ENCODE measurements at regions not wholly inside any gene's neighbourhood (a gene's known extent, or its start where the extent isn't known, plus 50 kb on each side); places are given as distances from the start of the nearest gene placed in this dataset.

- no peaks in the 10 kb centered on the region for H3K9me3 ChIP-seq (ENCODE audit: insufficient read depth, low read length)
- no peaks in the 10 kb centered on the region for H3K27me3 ChIP-seq (ENCODE audit: low read length)
- no peaks in the 10 kb centered on the region for H3K79me2 ChIP-seq (ENCODE audit: insufficient read depth, low read length)
- H3K4me3 ChIP-seq (ENCODE audit: insufficient read depth, low read length, poor library complexity, severe bottlenecking): no peak overlapping the region
- no peak overlapping the region for H3K4me2 ChIP-seq (ENCODE audit: low read depth, low read length, poor library complexity, severe bottlenecking)
- H3K36me3 ChIP-seq (ENCODE audit: low read length): no peaks in the 10 kb centered on the region
- no peaks in the 10 kb centered on the region for H4K20me1 ChIP-seq (ENCODE audit: low read depth, low read length)
- TF ChIP-seq CTCF (IDR thresholded peaks at IDR 0.05; ENCODE audit: insufficient read depth, low read length, poor library complexity, severe bottlenecking) (no peak), EZH2phosphoT487 (conservative IDR thresholded peaks at IDR 0.05; ENCODE audit: low read length) (no peak)
- no peaks in the 10 kb centered on the region for H3K9me2 ChIP-seq (replicated peaks; ENCODE audit: insufficient read depth, low read length)
- no peaks in the 10 kb centered on the region for H3F3A ChIP-seq (ENCODE audit: insufficient read depth)
- no peak overlapping the region for H3K9ac ChIP-seq (ENCODE audit: low read length)
- no peak overlapping the region for H2AFZ ChIP-seq (ENCODE audit: low read depth, low read length, severe bottlenecking)
- no peak overlapping the region for H3K27ac ChIP-seq (ENCODE audit: low read depth, low read length)
Observed at GRCh38 chr4:20432088-20432487, 180.4 kb downstream of the SLIT2 start.

DNA sequence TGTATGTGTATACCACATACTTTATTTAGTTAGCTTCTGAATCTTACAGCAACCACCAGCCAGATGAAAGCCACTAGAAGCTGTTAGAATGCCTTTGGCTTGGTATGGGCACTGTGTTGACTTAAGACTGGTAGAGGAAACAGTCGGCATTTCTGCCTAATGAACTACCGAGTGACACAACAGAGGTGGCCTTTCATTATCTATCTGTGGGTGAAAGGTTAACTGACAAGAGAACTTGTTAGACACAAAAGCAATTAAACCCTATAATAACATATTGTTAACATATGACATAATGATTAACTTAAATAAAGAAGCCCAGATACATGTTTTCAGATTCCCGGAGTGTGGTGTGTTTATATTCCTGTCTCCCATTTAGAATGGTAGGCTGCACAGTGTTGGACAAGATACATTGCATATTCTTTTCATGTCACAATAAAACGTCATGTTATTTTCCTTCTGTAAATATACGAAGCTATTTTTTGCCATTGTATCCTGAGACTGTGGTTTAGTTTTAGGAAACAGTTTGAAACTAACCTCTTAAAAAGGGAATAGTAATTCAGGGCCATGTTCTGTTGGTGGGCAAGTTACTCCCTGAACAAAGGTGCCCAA lies 181.5 kb downstream of the SLIT2 start:
- H4K20me1 ChIP-seq (ENCODE audit: low read depth, low read length): no peaks in the 10 kb centered on the region
- H3K27me3 ChIP-seq (ENCODE audit: low read length): no peaks in the 10 kb centered on the region
- no peak overlapping the region for H3K4me2 ChIP-seq (ENCODE audit: low read depth, low read length, poor library complexity, severe bottlenecking)
- H3K9ac ChIP-seq (ENCODE audit: low read length): no peak overlapping the region
- no peaks in the 10 kb centered on the region for H3F3A ChIP-seq (ENCODE audit: insufficient read depth)
- H3K36me3 ChIP-seq (ENCODE audit: low read length): no peaks in the 10 kb centered on the region
- H2AFZ ChIP-seq (ENCODE audit: low read depth, low read length, severe bottlenecking): no peak overlapping the region
- no peaks in the 10 kb centered on the region for H3K9me2 ChIP-seq (replicated peaks; ENCODE audit: insufficient read depth, low read length)
- H3K9me3 ChIP-seq (ENCODE audit: insufficient read depth, low read length): no peaks in the 10 kb centered on the region
- no peak overlapping the region for H3K27ac ChIP-seq (ENCODE audit: low read depth, low read length)
- TF ChIP-seq EZH2phosphoT487 (conservative IDR thresholded peaks at IDR 0.05; ENCODE audit: low read length) (no peak), CTCF (IDR thresholded peaks at IDR 0.05; ENCODE audit: insufficient read depth, low read length, poor library complexity, severe bottlenecking) (no peak)
- H3K4me3 ChIP-seq (ENCODE audit: insufficient read depth, low read length, poor library complexity, severe bottlenecking): no peak overlapping the region
- H3K79me2 ChIP-seq (ENCODE audit: insufficient read depth, low read length): no peaks in the 10 kb centered on the region

- Histone ChIP-seq H3K9ac (ENCODE audit: low read length) (no peak overlapping the region), H3F3A (ENCODE audit: insufficient read depth) (no peaks in the 10 kb centered on the region), H3K27me3 (ENCODE audit: low read length) (no peaks in the 10 kb centered on the region), H3K4me2 (ENCODE audit: low read depth, low read length, poor library complexity, severe bottlenecking) (no peak overlapping the region), H2AFZ (ENCODE audit: low read depth, low read length, severe bottlenecking) (no peak overlapping the region), H3K79me2 (ENCODE audit: insufficient read depth, low read length) (no peaks in the 10 kb centered on the region), H3K27ac (ENCODE audit: low read depth, low read length) (no peak overlapping the region), H3K9me2 (replicated peaks; ENCODE audit: insufficient read depth, low read length) (no peaks in the 10 kb centered on the region), H3K36me3 (ENCODE audit: low read length) (no peaks in the 10 kb centered on the region), H3K4me3 (ENCODE audit: insufficient read depth, low read length, poor library complexity, severe bottlenecking) (no peak overlapping the region), H3K9me3 (ENCODE audit: insufficient read depth, low read length) (no peaks in the 10 kb centered on the region), H4K20me1 (ENCODE audit: low read depth, low read length) (no peaks in the 10 kb centered on the region)
- TF ChIP-seq CTCF (IDR thresholded peaks at IDR 0.05; ENCODE audit: insufficient read depth, low read length, poor library complexity, severe bottlenecking): no peak
- no peak for TF ChIP-seq EZH2phosphoT487 (conservative IDR thresholded peaks at IDR 0.05; ENCODE audit: low read length)
Observed at GRCh38 chr4:20440170-20440569, 188.5 kb downstream of the SLIT2 start.
